ENCODE measurements at regions not wholly inside any gene's neighbourhood (a gene's known extent, or its start where the extent isn't known, plus 50 kb on each side); places are given as distances from the start of the nearest gene placed in this dataset.
"Not testable (repeated sequence)": the region's sequence is repeated elsewhere in the genome, so short reads cannot be mapped to it uniquely, and the experiment has no call there.

DNA sequence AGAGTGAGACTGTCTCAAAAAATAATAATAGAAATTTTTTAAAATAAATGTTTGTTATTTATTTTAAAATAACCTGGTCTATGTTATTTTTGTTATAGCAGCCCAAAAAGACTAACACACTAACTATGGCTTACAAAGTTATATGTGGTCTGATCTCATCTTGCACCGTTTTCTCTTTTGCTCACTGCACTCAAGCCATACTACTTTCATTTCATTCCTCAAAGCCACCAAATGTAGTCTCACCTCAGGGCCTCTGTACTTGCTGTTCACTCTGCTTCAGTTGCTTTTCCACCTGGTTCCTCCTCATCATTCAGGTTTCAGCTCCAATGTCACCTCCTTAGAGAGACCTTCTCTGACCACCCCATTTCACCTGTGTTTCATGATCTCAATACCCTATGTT is 55.2 kb upstream of the MDM1 start:
- POLR2A ChIA-PET: no interaction called here
- CTCF ChIA-PET: interaction anchor here (0.5 kb wide), 1 partner anchor 1305 kb away, joined by 3 read pairs; no protein-coding TSS in a partner anchor

DNA sequence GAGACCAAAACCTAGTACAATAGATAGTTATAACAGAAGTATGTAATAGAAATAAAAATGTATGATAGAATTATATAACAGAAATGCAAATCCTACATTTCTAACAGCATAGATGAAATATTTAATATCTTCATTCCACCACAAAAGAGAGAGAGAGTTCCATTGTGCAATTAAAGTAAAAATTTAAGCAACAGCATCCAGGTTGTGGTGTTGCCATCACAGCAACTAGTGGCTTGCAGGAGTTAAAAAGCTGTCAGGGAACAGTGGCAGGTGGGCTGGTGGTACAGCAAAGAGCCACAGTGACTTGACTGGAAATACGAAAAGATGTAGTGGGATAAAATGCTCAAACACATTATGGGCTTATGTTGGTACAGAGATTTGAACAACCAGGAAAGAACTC is 57.1 kb upstream of the MDM1 start:
- POLR2A ChIA-PET: no interaction called here

DNA sequence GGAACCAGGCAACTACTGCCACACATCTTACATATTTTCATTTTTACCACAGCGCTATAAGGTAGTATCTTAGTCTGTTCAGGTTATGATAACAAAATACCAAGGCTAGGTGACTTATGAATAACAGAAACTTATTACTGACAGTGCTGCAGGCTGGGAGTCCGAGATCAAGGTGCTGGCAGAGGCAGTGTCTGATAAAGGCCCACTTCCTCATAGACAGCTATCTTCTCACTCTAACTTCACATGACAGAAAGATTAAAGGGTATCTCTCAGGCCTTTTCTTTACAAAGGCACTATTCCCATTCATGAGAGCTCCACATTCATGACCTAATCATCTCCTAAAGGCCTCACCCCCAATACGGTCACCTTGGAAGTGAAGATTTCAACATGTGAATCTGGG is 59.8 kb upstream of the MDM1 start:
- ChIA-PET POLR2A (no interaction called here), CTCF (no interaction called here)

More for the DNA sequence above, 57.1 kb upstream of the MDM1 start:
- CTCF ChIA-PET: no interaction called here

DNA sequence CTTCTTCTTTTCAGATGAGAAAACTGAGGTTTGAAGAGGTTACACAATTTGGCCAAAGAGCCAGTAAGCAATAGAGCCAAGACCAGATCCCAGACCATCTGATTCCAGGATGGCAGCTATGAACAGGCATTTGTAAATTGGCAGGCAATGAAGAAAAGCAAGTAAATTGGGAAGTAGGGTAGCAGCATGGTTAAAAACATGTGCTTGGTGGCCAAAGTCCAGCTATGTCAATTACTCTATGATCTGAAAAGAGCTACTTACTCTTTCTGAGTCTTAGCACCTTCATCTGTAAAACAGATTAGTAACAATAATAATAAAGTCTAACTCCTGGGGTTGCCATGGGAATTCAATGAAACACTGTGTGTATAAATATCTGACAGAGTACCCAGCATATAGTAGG is 60.2 kb upstream of the MDM1 start:
- ChIA-PET POLR2A (no interaction called here), CTCF (no interaction called here)

DNA sequence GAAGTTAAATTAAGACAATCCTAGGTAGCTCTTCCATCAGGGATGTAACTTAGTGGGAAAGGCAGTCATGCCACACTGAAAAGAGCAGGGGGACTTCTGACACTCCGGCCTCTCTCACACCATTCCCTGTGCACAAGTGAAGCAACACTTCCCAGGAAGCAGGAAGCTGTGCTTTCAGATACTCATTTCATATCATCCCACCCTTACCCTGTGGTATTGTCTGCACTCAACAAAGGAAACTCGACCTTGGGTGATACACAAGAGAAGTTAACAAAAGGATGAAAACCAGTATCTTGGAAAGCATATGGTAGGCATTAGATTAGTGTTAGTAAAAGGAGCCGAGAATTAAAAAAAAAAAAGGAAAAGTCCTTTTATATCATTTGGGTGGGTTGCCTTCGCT is 61.3 kb upstream of the MDM1 start:
- POLR2A ChIA-PET: interaction anchor here (0.6 kb wide), 1 partner anchor 104 kb away, joined by 8 read pairs; no protein-coding TSS in a partner anchor
- CTCF ChIA-PET: interaction anchor here (0.7 kb wide), 2 partner anchors 10 to 32 kb away, joined by 3 read pairs; no protein-coding TSS in a partner anchor

DNA sequence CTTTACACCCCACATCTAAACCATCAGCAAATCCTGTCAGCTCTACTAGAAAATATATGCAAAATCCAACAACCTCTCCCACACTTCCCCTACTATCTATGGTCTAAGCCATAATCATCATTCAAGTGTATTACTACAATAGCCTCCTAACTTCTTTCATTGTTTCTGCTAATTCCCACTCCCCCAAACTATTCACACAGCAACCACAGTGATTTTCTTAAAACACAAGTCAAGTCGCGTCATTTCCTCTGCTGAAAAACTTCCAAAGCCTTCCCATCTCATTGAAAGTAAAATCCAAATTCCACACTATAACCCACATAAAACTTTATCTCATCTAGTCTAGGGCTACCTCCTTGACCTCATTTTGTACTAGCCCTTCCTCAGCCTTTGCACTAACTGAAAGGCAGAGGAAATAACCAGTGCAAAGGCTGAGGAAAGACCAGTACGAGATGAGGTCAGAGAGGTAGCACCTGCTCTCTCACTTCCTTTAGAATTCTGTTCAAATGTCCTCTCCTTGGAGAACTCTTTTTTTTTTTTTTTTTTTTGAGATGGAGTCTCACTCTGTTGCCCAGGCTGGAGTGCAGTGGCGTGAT is 65.5 kb upstream of the MDM1 start:
- ChIA-PET CTCF (no interaction called here), POLR2A (no interaction called here)

DNA sequence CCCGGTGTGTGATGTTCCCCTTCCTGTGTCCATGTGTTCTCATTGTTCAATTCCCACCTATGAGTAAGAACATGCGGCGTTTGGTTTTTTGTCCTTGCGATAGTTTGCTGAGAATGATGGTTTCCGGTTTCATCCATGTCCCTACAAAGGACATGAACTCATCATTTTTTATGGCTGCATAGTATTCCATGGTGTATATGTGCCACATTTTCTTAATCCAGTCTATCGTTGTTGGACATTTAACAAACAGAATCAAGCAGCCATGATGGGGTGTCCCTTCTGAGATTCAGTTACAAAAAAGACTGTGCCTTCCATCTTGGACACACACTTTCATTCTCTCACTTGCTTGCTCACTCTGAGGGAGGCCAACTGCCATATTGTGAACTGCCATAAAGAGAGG is 66.5 kb upstream of the MDM1 start:
- POLR2A ChIA-PET, CTCF ChIA-PET: not testable (repeated sequence)

DNA sequence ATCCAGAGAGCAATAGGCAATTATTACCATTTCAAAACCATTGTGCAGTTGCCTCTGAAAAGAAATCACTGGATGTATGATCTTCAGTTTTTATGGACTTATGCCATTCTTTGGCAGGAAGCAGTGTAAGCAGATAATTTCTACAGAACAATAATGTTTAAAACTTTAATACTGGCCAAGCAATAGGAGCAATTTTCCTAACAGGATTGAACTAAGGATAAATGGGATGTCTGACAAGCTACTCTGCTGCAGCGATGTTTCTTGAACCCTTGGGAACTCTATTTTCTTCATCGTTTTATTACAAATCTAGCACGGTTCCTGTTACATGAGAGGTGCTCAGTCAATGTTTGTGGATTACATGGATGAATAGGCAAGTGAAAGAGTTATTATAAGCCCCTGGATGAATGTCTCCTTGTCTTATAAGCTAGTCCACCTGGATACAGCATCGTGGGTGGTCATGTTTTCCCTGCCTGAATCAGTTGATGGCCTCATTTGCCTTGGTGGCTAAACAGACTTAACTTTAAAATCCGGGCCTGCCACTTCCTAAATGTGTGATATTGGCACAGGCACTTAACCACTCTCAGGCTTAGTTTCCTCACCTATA is 68.2 kb upstream of the MDM1 start:
- CTCF ChIA-PET: interaction anchor here (0.6 kb wide), 1 partner anchor 404 kb away, joined by 3 read pairs; no protein-coding TSS in a partner anchor
- POLR2A ChIA-PET: no interaction called here

DNA sequence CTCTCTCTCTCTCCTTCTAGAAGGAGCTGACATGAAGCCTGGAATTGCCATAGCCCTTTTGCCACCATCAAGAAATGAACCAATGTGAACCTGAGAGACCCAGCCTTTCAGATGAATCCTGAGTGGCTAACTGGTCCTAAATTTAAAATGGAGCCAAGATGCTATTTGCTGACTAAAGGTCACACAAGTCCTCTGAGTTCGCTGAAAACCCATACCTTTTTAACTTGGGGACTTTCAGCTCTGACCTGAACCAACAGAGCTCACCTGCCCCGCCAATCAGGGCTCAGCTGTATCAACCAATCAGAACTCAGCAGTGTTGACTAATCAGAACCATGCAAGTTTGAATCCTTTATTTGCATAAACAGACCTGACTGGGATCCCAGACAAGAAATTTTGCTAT is 70.3 kb upstream of the MDM1 start:
- POLR2A ChIA-PET: no interaction called here
- CTCF ChIA-PET: interaction anchor here (1.4 to 1.5 kb wide), 2 partner anchors 79 to 95 kb away, joined by 3 to 4 read pairs; no protein-coding TSS in a partner anchor

DNA sequence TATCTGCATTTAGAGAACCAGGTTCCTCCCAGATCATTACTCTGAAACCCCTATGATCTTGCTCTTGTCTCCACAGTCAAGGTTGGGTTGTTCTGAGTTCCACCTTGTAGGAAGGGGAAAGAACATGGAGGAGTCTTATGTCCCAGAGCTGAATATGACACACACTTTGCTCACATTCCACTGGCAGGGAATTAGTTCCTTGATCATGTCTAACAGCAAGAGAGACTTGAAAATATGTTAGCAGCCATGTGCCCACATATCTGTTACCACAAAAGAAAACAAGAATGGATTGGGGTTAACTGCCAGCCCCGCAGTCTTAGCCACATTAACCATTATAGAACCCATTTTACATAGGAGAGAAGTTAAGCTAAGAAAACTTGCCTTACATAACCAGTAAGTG is 71.1 kb upstream of the MDM1 start:
- ChIA-PET POLR2A (no interaction called here), CTCF (no interaction called here)

DNA sequence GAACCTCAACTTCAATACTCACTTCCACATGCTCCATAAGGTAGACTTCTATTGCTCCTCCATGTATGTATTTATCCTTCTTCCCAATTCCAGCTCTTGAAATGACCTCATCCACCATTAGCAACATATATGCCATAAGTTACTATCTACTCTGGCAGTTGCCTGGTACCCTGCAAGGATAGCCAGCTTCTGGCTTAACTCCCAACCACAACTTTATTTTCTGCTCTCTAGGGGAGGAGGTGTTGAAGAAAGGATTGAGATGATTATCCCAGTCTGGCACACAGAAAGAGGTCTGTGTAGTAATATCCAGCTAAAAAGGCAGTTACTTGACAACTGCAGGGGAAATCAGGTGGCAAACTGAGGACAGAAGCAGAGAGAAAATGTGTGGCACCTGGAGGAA is 71.5 kb upstream of the MDM1 start:
- POLR2A ChIA-PET: no interaction called here

DNA sequence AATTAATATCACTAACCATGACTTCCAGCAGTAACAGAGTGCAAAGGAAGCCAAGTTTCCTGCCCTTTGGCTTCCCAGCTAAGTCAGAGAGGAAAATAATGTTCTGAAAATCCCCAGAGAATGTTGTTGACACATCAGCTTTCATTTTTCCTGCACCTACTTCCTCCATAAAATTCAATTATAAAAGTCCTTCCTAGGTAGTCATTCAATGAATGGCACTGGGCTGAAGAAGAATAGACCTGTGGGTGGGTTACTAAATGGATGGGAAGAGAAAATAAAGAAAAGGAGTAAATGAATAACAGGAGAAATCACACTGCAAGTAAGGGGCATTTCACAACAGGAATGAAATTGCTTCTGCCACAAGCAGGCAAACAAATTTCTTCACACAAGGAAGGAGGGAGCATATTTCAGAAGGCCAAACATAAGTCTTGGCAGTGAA is 73.2 kb upstream of the MDM1 start:
- ChIA-PET CTCF (no interaction called here), POLR2A (no interaction called here)

More for the DNA sequence above, 71.5 kb upstream of the MDM1 start:
- CTCF ChIA-PET: no interaction called here

DNA sequence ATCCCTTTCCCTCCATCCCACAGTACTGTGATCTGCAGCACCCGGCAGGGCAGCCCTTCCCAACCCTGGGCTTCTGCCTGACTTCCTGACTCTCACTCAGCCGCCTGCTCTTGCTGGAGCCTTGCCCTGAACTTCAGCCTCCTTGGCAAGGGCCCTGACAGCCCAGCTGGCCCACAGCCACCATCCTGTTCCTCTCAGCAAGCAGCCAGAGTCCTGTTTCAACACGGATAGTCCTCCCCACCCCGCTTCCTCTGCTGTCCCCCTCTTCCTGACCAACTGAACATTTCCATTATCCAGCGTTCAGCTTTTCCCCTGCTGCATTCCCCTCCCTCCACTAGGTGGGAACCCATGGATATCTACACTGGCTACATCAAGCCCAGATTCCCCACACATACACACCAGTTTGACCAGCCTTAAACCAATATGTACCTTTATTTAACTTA is 74.0 kb upstream of the MDM1 start:
- CTCF ChIA-PET: no interaction called here
- POLR2A ChIA-PET: no interaction called here

DNA sequence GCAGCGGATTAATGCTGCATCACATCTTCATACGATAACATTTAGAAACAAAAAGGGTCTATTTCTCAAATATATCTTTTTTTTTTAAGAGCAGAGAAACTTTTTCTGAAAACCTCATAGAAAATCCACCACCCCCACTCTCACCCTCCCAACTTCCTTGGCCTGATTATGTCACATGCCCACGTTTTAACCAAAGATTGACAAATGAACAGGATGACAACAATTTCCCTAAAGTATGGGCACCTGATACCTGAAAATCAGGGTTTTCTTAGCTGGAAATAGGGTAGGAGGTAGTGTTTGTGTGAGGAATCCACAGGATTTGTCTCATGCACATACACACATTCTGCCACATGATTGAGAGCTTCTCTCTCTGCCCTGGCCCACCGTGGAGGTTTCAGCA is 74.7 kb upstream of the MDM1 start:
- POLR2A ChIA-PET: no interaction called here
- CTCF ChIA-PET: no interaction called here

DNA sequence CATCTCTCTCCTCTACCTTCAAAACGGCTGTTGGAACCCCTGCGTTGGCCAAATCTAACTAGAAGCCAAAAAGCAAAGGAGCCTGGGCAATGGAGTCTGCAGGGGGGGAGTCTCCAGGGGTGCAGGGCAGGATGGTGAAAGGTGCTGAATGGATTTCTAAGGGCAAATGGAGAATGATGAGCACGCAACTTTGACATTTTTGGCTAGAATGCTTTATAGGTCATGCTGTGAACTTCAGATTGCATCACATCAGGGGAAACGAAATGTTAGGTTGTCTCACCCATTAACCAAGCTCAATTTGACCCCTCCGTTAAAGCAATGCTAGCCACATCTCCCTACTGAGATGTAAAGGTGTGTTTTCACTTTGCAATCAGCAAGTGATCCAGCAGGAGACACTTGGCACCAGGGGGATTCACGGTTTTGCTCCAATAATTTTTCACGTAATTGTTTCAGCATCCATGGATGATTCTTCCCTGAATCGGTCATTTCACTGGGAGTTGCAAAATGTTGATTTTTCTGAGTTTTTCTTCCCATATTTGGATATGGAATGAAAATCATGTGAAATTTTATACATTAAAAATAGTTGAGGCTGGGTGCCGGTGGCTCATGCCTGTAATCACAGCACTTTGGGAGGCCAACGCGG is 78.0 kb upstream of the MDM1 start:
- ChIA-PET POLR2A (no interaction called here), CTCF (no interaction called here)

DNA sequence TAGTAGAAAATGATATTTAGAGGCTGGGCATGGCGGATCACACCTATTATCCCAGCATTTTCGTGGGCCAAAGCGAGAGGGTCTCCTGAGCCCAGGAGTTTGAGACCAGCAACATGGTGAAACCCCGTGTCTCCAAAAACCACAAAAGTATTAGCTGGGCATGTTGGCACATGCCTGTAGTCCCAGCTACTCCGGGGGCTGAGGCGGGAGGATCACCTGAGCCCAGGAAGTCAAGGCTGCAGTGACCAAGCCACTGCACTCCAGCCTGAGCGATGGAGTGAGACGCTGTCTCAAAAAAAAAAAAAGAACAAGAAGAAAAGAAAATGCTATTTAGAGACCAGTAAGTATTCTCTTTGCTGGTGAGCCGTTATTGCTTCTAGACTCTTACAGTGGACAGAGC is 79.2 kb upstream of the MDM1 start:
- ChIA-PET POLR2A (no interaction called here), CTCF (no interaction called here)

DNA sequence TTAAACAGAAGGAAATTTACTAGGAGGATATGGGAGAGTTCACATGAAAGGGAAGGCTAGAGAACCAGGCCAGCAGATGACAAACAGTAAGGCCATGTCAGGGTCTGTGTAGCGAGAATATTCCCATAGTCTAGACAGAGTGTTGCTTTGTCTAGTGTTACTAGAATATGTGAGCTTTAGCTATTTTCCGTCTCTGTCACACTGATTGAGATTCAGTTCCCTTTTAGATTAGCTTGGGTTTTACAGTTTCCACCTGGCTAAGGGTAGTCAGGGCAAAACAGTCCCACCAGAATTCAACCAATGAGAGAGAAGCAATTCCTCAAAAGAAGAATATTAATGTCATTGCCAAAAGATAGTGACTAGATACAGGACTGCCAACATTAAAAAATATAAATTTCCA is 82.8 kb upstream of the MDM1 start:
- ChIA-PET POLR2A (interaction anchor here (0.7 kb wide), 1 partner anchor 24 kb away, joined by 3 read pairs; no protein-coding TSS in a partner anchor), CTCF (no interaction called here)

DNA sequence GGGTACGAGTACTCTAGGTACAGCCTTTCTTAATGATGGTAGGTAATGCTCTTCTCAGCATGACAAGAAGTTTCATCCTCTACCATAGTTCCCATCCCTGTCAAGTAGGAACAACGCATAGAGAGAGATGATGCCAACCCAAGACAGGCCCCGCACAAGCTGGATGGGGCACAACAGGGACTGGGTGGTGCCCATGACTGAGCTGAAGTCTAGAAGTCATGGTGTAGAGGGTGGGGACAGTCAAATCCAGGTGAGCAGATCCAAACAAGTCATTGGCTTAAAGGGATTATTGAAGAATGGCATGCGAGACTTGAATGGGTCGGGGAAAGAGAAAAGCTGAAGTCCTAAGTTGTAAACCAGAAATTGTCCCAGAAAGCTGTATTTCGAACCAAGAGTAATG is 84.2 kb upstream of the MDM1 start:
- ChIA-PET CTCF (no interaction called here), POLR2A (no interaction called here)

DNA sequence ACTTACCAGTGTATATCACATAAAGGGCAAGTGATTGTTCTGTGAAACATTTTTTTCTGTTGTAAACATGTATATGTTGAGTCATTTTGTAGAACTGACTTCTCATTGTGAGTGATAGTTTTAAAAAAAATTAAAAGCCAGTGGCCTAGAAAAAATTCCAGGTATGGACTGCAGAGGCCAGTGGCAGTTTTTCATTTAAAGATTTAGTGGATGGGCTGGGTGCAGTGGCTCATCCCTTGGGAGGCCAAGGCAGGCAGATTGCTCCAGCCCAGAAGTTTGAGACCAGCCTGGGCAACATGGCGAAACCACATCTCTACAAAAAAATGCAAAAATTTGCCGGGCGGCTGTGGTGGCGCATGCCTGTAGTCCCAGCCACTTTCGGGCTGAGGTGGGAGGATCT is 84.7 kb upstream of the MDM1 start:
- CTCF ChIA-PET: no interaction called here
- POLR2A ChIA-PET: no interaction called here

DNA sequence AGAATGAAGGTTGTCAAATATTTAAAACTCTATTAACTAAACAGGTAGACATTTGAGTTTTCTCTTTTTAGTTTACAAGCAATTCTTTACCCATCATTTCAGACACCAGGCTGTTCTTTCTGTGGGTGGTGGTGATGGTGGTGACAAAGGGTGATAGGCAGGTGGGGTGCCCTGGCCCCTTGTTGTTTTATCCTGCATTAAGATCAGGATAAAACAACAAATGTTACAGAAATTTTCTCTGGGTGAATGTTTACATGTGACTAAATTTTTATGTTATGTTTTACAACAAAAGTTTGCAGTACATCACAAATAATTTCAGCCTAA is 85.9 kb upstream of the MDM1 start:
- ChIA-PET POLR2A (no interaction called here), CTCF (no interaction called here)

DNA sequence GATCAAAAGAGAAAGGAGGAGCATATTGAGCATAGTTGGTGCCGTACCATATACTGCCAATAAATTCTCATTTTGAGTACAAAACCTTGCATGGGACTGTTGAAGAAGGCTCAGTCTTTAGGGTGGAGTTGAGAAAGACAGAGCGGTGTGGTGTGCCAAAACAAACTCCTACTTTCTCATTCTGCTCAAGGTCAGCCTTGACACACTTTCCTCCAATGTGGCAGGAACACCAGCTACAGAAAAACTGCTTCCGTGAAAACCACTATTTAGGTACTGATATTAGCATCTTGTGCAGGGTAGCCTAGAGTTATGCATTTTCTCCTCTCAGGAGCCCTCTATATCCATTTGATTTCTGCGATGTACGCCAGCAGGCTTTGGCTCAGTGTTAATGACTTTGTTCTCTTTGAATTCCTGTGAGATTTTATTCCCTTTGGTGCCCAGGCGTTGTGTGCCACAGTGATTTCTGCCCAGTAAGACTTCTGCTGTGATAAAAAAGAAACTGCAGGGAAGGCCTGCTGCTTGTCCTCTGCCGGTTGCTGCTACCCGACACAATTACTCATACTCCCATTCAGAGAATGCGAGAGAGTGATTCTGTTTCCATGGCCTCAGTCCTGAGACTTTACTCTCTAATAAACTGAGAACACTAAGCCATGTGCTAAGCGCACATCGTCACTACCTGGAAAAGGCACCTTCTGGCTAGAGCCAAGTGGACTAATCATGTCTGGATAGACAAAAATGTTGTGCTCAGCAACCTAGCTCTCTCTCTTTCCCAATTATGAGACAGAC is 88.3 kb upstream of the MDM1 start:
- POLR2A ChIA-PET: no interaction called here

More for the DNA sequence above, 88.3 kb upstream of the MDM1 start:
- CTCF ChIA-PET: interaction anchor here (0.7 kb wide), 1 partner anchor 141 kb away, joined by 3 read pairs; no protein-coding TSS in a partner anchor
